ENCODE measurements at regions not wholly inside any gene's neighbourhood (a gene's known extent, or its start where the extent isn't known, plus 50 kb on each side); places are given as distances from the start of the nearest gene placed in this dataset.
A peak's percentile ranks its signal among the peaks of the same experiment; 100 is the strongest.

DNA sequence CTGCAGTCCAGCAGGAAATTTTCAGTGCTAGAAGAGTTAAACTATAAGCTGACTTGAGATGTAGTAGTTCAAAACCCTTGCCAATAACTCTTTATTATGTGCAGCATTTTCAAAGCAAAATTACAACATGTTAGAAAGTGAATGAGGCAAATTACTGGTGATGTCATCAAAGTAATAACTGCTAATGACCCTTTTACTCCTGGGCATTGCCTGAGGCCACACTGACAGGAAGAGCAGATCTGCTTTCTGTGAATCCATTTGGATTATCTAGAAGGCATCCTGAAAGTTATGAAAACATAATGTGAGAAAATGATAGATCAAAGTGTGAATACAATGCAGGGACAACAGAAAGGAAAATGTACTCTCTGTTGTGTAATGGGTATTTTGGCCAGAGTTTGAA, 139.6 kb upstream of the TRIB2 start:
- no peak for DNase-seq

DNA sequence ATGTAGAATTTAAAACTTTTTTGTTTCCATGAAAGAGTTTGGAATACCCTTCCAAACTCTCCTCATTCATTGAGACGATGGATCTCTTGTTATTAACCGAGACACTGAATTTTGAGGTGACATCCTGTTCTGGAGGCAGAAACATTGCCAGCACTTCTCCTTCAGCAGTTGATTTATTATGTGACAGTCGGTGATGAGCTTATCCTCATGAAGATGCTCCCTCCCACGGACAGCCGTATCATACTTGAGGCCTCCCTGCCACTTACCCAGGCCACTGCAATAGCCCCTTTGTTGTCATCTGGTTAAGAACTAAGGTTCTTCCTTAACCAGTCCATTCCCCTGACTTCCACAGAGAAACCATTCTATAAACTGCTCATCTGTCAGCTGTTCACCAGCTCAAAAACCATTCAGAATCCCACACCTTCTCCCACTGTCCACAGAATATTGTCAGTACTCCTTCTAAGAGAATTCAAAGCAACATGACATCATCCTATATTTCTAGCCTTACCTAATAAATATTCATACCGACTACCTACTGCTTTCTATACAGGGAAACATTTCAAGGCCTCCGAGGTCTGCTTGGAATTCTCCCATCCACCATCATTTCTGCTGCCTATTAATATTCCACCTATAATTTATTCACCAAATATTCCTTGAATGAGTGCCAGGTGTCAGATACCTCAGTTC, 139.0 kb upstream of the TRIB2 start:
- DNase-seq = no peak

DNA sequence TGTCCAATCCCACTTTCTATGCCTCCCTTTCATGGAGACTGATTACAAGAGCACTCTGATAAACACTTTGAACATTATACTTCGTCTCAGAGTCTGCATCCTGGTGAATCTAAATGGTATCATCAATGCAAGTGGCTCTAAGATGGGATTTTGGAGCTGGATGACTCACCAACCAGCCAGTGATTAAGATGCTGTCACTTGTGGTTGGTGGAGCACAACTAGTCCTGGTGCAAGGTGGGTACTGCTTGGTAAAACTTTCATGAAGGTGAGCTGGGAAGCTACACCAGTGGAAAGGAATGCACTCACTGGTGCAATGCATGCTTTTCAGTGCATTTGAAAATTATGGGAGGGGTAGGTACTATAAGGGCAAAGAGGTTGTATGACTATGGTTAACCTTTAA, 137.7 kb upstream of the TRIB2 start:
- DNase-seq = no peak

DNA sequence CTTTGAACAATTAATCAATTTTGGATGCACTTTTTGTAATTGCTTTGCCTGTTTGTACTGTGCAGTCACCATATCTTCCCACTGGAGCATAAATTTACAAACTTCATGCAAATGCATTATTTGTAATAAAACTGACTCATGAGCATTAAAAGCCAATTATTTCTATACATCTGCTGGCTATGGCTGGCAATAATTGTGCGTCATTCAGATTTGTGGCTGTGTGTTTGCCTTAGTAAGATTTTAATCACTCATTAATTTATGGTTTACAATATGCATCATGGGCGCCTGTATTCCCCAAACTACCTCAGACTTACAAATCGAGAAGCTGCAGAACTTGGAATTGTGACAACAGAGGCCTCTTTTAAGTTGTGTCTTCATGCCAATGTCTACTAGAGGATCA, 132.4 kb upstream of the TRIB2 start:
- no peak for DNase-seq

DNA sequence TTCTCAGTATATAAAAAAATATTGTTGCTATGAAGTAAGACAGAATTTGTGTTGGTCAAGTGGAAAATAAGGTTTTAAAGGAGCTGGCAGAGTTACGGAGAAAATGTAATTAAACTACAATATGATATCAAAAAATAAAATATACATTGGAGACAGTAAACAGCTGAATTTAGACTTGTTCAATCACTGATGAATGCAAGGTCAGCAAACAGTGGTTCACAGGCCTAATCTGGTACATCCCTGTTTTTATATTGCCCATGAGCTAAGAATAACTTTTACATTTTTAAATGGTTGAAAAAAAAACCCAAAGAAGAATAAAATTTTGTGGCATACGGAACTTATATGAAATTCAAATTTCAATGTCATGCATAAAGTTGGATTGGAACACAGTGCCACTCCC, 131.0 kb upstream of the TRIB2 start:
- no peak for DNase-seq

DNA sequence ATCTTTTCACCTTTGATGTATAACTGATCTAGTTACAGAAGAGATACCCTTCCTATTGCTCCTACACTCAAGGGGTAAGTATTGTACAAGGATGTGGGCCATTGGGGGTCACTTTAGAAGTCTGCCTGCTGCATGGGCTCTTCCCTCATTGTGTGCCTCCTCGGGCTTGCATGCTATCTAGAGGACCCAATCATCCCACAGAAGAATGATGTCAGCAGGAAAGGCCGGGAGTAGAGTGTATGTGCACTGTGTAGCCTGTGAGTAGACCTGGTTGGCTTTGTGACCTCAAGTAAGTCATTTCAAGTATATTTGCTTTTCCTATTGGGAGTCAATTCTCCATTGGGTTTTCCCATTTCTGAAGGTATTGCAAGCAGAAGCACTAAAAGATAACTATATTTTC, 129.5 kb upstream of the TRIB2 start:
- DNase-seq = no peak

DNA sequence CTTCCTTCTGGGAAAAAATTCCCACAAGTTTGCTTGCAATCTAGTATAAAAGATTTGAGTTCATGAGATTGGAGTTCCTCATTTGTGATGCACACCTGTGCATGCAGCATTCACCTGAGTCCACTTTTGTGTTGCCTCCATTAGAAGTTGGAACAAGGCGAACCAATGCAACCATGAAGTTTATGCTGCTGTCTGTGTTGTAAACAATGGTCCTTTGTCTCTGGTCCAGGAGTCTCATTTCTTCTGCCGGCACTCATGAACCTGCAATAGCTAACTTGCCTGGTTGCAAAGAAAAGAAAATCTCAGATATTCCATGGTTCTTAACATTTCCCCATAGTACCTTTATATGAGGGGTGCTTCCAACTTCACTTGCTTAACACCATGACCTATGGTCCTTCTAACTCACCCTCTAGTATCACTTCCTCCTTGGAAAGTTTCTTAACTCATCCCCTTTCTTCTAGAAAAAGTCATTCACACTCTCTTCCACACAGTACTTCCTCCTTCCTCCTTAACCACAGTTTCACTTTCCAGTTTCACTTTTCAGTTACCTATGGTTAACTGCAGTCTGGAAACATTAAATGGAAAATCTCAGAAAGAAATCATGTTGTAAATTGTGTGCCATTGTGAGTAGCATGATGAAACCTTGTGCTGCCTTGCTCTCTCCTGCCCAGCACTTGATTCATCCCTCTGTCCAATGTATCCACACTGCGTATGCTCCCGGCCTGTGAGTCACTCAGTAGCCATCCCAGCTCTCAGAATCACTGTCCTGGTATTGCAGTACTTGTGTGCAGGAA, 128.8 kb upstream of the TRIB2 start:
- DNase-seq = peak; percentile 85

DNA sequence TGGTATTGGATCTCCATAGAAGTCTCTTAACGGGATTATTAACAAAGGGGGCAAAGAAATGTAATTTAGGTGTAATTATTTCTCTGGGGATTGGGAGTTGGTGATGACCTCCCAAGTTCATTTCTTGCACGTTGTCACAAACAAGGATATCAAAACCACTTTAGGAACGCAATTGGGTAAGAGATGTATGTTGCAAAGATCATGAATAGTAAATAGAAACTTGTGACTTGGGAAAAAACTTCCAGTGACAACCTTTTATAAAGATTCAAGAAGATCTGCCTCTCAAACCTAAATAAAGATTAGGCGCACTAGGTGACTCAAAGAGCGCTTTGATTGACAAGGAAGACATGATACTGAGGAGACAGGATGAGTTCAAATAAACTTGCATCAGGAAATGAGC, 127.8 kb upstream of the TRIB2 start:
- DNase-seq = no peak

DNA sequence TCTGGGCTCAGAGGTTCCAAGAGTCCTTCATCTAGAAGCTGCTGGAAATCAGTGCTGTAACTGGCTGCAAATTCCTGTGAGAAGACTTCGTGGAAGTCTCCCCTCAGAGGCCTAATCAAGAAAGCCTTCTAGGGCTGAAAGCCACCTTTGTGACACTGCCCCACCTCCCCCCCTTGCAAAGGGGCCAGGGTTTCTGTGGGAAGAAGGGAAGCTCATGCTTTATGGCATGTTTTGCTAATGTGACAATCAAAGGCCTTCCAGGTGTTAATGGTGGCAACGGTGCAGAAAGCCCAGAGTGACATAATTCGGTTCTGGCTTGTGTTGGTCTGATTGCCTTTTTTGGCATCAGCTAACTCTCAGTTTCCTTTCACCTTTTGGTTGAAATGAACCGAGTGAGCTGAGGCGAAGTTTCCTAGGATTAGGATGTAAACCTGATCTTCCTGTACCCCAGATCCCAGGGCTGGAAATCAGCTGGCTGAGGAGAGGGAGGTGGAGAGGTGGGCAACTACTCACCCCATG, 126.9 kb upstream of the TRIB2 start:
- DNase-seq = no peak

DNA sequence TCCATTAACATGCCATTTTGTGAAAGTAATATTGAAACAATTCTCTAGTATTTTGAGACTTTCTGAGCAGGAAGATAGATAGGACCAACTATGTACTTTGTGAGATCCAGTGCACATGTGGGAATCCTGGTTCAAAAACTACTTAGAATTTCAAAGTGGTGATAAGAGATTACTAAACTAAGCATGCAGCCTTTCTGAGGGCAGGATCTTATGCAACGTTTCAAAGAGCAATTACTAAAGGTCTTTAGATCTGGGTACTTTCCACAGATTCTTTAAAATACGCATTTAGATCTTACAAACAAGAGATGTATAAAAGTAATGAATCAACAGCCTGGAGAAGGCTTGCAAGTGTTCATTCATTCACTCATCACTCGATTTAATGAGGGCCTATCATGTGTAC, 124.4 kb upstream of the TRIB2 start:
- DNase-seq = no peak

DNA sequence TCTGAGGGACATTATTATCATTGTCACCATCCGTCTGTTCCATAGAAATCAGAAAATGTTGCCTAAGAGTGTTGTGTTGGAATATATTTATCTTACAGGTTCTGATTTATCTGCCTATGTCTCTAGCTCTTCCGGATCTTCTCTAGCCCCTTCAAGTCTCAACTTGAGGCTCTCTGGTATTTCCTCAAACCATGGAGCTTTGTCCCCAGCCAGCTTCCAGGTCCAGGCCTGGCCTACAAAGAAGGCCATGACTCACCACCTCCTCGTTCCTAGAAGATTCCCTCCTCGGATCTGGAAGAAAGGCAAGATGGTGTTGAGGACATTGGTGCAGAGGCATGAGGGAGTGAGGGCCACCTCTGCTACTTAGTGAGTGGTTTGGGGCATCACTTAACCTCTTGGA, 122.1 kb upstream of the TRIB2 start:
- no peak for DNase-seq

DNA sequence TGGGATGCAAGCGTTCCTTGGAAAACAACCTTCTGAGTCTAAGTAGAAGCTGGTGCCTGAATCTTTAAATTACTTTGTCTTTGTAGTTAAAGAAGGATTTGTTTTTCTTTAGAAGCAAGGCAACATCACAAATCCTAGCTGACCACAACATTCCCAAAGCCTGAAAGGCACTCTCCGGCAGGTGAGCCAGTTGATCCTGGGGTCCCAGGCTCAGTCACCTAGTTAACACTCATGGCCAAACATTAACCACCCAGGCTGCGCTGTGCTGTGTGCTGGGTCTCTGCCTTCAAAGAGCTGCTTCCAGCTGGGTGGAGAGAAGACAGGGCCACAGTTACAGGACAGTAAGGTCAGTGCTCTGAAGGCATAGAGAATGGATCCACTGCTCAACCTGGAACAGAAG, 120.0 kb upstream of the TRIB2 start:
- DNase-seq = no peak

DNA sequence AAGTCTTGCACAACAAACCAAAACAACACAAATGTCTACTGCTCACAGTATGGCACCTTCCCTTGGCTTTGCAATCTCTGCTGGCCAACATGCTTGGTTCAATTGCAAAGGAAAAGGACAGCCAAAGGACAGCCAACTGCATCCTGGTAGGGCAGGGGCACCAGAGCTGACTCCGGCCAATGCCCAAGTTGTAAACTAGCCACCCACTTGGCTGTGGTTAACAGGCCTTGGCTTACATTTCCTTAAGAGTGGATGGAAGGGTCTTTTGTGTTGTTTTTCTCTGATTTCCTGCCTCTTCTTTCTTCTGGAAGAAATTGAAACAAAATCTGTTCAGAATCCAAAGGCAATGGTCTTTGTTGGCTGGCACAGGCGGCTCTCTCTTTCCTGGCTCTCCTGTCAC, 119.1 kb upstream of the TRIB2 start:
- no peak for DNase-seq

DNA sequence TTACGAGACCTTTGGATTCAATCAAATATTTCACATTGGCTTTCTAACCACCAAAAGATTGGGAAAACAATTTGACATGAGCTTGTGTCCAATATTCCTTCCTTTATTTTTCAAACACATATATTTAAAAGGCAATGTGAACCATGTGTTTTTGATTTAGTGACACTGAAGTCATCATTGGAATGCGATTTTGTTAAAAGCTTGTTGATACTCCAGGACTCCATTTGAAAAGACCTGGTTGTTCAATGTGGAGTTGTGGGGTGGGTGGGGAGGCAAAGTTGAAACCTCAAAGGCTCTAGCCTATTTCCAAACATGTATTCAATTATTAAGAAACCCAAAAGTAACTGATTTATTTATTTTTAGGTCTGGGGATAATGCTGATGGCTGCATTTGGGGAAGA, 114.1 kb upstream of the TRIB2 start:
- no peak for DNase-seq

DNA sequence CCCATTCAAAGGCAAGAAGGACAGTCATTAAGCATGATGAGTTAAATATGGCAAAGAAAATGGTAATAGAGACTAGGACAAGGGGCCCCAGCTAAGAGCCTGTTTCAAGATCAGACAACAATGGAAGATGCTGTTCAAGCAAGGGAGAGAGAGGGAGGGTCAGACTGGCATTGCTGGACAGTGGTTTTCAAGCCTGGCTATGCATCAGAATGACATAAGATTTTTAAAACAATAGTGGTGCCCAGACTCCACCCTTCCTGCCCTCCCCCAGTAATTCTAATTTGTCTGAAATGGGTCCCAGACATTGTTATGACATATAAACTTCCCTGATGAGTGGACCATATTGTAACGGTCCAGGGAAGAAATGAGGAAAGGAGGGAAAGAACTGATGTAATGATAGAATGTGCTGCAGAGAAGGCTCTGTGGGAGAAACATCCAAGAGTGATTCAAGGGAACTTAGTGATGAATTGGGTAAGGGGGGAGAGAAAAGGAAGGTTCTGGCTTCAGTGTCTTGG, 112.9 kb upstream of the TRIB2 start:
- no peak for DNase-seq

DNA sequence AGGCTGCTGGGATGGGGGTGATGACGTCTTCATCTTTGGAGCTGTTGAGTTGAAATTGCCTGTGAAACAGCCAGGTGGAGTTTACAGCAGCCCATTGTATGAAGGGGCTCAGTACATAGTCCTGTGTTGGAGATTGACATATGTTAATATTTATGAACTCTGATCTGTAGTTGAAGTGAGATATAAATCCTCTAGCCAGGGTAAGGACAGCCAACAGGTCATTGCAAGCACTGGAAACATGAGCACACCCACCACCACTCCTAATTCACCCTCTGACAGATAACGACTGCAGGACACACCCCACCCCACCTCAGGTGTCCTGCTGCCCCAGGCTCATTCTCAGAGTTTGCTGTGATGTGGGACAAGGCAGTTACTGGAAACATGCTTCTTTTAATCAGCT, 112.4 kb upstream of the TRIB2 start:
- DNase-seq = no peak

DNA sequence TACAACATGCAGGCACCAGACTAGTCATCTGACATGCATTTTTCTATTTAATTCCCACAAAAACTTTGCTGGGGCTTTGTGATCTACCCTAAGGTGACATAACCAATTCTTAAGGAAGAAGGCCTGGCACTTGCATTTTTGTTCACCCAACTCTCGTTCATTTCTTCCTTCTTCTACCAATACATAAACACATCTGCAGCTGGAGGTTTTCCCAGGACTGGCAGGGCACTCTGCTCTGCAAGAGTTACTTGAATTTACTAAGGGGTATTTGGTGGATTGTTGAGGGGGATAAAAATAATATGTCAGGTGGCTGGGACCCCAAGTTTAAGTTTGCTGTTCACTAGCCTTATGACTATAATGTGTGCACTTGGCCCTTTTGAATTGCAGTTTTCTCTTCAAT, 111.4 kb upstream of the TRIB2 start:
- no peak for DNase-seq

DNA sequence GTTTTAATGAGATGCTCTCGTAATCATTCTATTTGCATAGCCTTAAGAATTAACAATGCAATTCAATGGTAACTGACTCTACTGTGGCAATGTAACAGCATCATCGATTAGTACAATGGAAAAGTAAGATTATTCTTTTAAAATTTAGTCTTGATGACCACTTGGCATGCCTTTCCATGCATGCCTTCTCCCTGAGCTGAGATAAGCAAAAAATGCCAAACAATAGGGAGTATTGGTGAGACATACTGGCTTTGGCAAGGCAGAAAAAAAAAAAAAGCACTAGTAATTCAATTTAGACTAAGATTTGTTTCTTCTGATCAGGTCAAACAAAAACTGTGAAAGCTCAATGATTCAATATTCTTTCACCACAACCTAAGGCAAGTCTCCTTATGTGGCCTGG, 110.8 kb upstream of the TRIB2 start:
- no peak for DNase-seq

DNA sequence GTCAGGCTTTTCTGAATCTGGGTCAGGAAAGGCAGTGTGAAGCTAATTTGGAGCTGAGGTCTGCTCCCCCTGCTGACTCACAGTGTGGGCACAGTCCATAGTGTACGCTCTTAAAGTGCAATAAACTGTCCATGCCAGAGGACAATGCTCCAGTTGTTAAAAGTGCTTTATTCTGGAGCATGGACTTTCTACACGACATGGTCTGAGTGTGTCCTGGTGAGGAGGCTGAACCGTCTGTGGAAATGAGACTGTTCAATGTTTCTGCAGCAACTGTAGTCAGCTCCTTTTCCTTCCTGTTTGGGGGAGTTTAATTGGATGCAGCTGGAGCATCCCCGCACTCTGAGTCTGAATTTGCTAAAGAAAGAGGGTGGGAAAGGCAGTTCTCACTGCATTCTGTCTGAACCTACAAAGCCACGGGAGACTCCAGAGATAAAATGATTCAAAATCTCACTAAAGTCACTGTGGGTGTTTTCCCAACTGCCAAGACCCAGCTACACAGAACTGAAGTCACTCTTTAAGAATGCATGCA, 110.2 kb upstream of the TRIB2 start:
- DNase-seq = peak; percentile 86

DNA sequence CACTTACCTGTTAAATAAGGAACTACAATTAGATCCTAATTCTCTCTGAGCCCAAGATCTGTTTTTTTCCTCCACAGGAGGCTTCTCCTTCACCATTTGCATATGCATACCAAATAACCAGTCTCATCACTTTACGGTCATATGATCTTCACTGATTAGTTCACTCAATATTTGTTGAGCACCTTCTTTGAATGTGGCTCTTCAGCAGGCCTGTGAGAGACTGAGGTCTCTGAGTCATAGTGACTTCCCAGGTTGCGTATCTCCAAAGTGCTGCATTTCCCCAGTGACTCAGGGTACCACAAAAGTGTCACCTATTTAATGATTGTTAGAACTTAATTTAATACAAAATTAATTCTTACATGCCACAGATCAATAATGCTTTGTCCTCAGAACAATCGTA, 108.8 kb upstream of the TRIB2 start:
- no peak for DNase-seq

DNA sequence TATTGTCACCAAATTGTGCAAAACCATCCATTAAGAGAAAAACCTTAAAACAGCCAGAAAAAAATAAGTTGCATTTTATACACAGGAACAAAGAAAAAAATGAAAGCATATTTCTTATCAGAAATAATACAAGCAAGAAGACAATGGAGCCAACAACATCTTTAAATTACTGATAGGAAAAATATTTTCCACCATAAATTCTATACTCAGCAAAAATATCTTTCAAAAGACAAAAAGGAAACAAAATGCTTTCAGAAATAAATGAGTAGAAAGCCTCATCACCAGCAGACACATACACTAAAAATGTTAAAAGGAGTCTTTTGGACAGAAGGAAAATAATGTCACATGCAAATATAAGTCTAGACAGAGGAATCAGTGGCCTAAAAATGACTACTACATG, 106.4 kb upstream of the TRIB2 start:
- no peak for DNase-seq

DNA sequence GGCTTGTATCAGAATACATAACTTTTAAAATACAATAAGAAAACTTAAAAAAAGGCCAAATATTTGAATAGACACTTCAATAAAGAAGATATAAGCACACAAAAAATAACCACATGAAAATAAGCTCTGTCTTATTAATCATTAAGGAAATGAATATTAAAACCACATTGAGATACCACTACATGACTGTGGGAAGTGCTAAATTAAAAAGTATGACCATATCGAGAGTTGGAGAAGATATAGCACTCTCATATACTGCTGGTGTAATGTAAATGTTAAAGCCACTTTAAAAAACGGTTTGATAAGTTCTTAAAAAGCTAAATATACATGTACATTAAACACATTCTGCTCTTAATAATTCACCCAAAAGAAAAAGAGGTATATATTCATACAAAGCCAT, 104.6 kb upstream of the TRIB2 start:
- DNase-seq = no peak

DNA sequence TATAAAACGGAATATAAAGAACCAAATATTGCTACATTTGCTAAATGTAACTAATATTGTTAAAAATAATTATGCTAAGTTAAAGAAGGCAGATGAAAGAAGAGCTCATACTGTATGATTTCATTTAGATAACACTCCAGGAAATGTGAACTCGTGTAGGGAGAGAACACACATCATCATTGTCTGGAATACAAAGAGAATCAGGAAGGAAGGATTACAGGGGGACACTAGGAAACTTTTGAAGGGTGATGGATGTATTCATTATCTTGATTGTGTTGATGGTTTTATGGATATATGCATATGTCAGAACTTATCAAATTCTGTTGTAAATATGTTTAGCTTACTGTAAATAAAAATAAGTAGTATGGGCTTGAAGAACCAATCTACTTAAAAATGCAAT, 104.1 kb upstream of the TRIB2 start:
- no peak for DNase-seq

DNA sequence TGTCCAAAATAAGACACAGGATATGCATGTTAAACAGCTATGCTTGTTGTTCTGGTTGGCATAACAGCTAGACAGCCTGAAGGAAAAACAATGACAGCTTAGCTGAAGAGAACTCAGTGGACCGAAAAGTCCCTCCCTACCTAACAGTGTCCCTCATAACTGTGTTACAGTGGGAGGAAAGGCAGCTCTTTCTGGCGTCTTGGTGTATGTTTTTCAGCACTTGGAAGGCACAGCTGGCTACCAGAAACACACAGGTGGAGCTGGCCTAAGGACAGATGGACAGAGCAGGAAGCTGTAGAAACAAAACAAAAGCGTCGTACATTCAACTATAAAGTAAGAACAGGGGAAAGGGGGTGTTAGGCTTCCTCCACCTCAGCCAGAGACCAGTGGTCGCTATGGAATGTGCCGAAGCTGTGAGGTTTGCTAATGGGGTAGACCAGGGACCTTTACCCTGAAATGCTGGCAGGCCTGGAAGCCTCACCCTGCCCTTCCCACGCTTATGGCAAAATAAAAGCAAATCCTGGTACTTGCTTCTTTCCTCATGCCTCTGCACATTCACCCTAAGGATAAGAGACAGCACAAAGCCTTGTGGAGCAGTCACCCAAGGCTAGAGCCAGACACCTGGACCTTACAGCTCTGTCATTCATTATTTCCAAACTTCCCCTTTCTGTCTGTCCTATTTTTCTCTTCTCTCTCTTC, 103.5 kb upstream of the TRIB2 start:
- peak; percentile 65 for DNase-seq
